Testis (tissue), 2 donors: ENCODE measurements at regions not wholly inside any gene's neighbourhood (a gene's known extent, or its start where the extent isn't known, plus 50 kb on each side); places are given as distances from the start of the nearest gene placed in this dataset.

Experiments
- POLR2A ChIP-seq: fragments of 450-650 bp; IDR thresholded peaks from one replicate; pipeline ENCODE4 v1.6.1; 2017; ENCODE audit warnings: antibody characterized with exemption, mild to moderate bottlenecking, moderate library complexity
- TF ChIP-seq, protein P1 (sequence below), 3 experiments: fragments of 450-650 bp in 2 of 3; fragments of 200-600 bp in 1 of 3; sonication (generic) in 1 of 3; IDR thresholded peaks; one replicate each; pipeline ENCODE4 v1.5.1; 2016 to 2019; ENCODE audit warnings: antibody characterized with exemption in 3 of 3, mild to moderate bottlenecking in 2 of 3, moderate library complexity in 1 of 3

DNA sequence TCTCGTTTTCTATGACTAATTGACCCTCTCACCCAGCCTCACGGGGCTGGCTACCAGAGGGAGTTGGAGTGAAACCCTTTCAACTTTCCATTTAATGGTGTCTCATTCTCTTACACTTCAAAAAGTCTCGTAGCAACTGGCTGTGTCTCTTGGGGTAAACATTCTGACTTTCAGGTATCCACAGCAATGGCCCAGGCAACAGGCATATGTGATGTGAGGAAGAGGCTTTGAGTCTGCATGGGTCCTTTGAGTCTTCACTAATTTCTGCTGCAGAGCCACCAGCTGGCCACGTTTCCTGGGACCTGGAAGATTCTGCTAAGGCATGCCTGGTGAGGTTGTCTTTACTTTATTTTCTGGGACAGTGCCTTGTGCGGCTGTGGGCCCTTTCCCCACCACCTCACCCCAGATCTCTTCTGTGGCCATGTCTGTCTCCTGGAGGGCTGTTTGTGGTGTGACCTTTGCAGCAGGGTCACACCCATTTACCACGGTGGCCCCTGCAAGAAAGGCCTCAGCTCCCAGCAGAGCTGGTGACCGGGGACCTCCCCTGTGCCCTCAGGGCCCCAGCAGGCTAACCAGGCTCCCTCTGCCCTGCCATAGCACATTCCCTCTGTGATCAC lies 112.5 kb upstream of the FRG1 start:
- TF ChIP-seq POLR2A = no peak
- TF ChIP-seq, protein P1, sequence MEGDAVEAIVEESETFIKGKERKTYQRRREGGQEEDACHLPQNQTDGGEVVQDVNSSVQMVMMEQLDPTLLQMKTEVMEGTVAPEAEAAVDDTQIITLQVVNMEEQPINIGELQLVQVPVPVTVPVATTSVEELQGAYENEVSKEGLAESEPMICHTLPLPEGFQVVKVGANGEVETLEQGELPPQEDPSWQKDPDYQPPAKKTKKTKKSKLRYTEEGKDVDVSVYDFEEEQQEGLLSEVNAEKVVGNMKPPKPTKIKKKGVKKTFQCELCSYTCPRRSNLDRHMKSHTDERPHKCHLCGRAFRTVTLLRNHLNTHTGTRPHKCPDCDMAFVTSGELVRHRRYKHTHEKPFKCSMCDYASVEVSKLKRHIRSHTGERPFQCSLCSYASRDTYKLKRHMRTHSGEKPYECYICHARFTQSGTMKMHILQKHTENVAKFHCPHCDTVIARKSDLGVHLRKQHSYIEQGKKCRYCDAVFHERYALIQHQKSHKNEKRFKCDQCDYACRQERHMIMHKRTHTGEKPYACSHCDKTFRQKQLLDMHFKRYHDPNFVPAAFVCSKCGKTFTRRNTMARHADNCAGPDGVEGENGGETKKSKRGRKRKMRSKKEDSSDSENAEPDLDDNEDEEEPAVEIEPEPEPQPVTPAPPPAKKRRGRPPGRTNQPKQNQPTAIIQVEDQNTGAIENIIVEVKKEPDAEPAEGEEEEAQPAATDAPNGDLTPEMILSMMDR (IDR thresholded peaks at IDR 0.05) = no peak
